NB4 (cell line): ENCODE measurements at regions not wholly inside any gene's neighbourhood (a gene's known extent, or its start where the extent isn't known, plus 50 kb on each side); places are given as distances from the start of the nearest gene placed in this dataset.
"Not testable (repeated sequence)": the region's sequence is repeated elsewhere in the genome, so short reads cannot be mapped to it uniquely, and the experiment has no call there.

Experiments used
- DNase-seq: peaks from one replicate; pipeline ENCODE4 v3.0.0; 2010; ENCODE audit warnings: low read depth
- H3K4me3 ChIP-seq: one replicate; pipeline ENCODE4 v1.5.1; 2011; ENCODE audit warnings: mild to moderate bottlenecking, low read depth, low read length, moderate library complexity
- MYC ChIP-seq: IDR thresholded peaks from 2 replicates; pipeline ENCODE4 v1.6.1; 2011; ENCODE audit warnings: low read depth, low read length
- POLR2A ChIP-seq: IDR thresholded peaks from 2 replicates; pipeline ENCODE4 v1.6.1; 2011; ENCODE audit warnings: mild to moderate bottlenecking; ENCODE audit not compliant: insufficient read length; ENCODE audit errors: extremely low read depth
- TF ChIP-seq, protein P1 (sequence below): IDR thresholded peaks from 2 replicates; pipeline ENCODE4 v1.6.1; 2011; ENCODE audit warnings: low read depth, low read length
- TF ChIP-seq, protein P2 (sequence below): IDR thresholded peaks from one replicate; pipeline ENCODE4 v1.5.1; 2012; ENCODE audit warnings: low read depth, low read length

DNA sequence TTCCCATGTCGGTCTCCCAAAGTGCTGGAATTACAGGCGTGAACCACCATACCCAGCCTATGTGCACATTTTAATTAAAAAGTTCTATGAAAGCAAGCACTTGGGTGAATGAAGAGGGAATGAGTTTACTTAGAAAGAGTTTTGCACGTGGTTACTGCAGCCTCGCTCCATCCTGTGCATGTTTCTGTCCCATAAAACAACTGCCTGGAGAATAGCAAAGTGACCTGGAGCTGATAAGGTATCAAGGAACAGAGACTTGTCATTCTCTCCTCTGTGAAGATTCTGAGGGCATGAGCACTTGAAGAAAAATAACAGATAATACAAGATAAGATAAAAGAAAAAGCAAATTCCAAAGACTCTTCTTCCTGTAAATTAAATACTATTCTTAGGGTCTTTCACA lies 112.2 kb upstream of the JCAD start:
- no peak overlapping the region for H3K4me3 ChIP-seq
- TF ChIP-seq, protein P1, sequence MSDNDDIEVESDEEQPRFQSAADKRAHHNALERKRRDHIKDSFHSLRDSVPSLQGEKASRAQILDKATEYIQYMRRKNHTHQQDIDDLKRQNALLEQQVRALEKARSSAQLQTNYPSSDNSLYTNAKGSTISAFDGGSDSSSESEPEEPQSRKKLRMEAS, result no peak
- no peak for TF ChIP-seq MYC
- TF ChIP-seq POLR2A, result no peak
- TF ChIP-seq, protein P2, sequence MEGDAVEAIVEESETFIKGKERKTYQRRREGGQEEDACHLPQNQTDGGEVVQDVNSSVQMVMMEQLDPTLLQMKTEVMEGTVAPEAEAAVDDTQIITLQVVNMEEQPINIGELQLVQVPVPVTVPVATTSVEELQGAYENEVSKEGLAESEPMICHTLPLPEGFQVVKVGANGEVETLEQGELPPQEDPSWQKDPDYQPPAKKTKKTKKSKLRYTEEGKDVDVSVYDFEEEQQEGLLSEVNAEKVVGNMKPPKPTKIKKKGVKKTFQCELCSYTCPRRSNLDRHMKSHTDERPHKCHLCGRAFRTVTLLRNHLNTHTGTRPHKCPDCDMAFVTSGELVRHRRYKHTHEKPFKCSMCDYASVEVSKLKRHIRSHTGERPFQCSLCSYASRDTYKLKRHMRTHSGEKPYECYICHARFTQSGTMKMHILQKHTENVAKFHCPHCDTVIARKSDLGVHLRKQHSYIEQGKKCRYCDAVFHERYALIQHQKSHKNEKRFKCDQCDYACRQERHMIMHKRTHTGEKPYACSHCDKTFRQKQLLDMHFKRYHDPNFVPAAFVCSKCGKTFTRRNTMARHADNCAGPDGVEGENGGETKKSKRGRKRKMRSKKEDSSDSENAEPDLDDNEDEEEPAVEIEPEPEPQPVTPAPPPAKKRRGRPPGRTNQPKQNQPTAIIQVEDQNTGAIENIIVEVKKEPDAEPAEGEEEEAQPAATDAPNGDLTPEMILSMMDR, result no peak
- no peak for DNase-seq

GRCh38 chr10:30170814-30171213 lies 111.4 kb upstream of the JCAD start:
- H3K4me3 ChIP-seq, result no peak overlapping the region
- no peak for DNase-seq
- TF ChIP-seq POLR2A (no peak), MYC (no peak)
- TF ChIP-seq, protein P1, result no peak
- TF ChIP-seq, protein P2, result no peak

GRCh38 chr10:30170146-30170545 lies 110.8 kb upstream of the JCAD start:
- no peak for TF ChIP-seq MYC
- TF ChIP-seq, protein P1, result no peak
- TF ChIP-seq, protein P2, result no peak
- no peak for TF ChIP-seq POLR2A
- no peak overlapping the region for H3K4me3 ChIP-seq
- no peak for DNase-seq

GRCh38 chr10:30169342-30169741 lies 110.0 kb upstream of the JCAD start:
- no peak for DNase-seq
- TF ChIP-seq, protein P2, result no peak
- TF ChIP-seq POLR2A, result no peak
- TF ChIP-seq, protein P1, result no peak
- no peak for TF ChIP-seq MYC
- no peak overlapping the region for H3K4me3 ChIP-seq

- no peak for DNase-seq
- H3K4me3 ChIP-seq, result no peak overlapping the region
- TF ChIP-seq, protein P1, result no peak
- TF ChIP-seq, protein P2, result no peak
- TF ChIP-seq MYC (no peak), POLR2A (no peak)
Observed at GRCh38 chr10:30166929-30167328, 107.5 kb upstream of the JCAD start.

DNA sequence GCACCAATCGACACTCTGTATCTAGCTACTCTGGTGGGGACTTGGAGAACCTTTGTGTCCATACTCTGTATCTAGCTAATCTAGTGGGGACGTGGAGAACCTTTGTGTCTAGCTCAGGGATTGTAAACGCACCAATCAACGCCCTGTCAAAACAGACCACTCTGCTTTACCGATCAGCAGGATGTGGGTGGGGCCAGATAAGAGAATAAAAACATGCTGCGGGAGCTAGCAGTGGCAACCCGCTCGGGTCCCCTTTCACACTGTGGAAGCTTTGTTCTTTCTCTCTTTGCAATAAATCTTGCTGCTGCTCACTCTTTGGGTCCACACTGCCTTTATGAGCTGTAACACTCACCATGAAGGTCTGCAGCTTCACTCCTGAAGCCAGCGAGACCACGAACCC lies 104.0 kb upstream of the JCAD start:
- DNase-seq, result peak; percentile 26
- peak overlapping the region; percentile 11 for H3K4me3 ChIP-seq

DNA sequence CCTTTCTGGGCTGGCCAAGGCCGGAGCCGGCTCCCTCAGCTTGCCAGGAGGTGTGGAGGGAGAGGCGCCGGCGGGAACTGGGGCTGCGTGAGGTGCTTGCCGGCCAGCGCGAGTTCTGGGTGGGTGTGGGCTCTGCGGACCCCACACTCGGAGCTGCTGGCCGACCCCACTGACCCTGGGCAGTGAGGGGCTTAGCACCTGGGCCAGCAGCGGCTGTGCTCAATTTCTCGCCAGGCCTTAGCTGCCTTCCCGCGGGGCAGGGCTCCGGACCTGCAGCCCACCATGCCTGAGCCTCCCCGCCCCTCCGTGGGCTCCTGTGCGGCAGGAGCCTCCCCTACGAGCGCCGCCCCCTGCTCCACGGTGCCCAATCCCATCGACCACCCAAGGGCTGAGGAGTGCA lies 103.4 kb upstream of the JCAD start:
- not testable (repeated sequence) for DNase-seq, H3K4me3 ChIP-seq
